ENCODE measurements at regions not wholly inside any gene's neighbourhood (a gene's known extent, or its start where the extent isn't known, plus 50 kb on each side); places are given as distances from the start of the nearest gene placed in this dataset.

DNA sequence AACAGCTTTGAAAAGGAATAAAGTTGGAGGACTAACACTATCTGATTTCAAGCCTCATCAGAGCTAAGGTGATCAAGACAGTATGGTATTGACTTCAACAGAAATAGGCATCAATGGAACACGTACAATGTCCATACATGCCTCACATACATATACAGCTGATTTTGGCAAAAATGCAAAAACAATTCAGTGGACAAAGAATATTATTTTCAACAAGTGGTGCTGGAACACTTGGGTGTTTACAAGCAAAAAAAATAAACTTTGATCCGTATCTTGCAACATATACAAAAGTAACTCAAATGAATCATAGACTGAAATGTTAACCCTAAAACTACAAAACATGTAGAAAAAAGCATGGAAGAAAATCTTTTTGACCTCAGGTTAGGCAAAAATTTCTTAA, 141.9 kb upstream of the ZC3H11B start:
- H3K27ac ChIP-seq = no peak overlapping the region
- H3K4me3 ChIP-seq (replicated peaks in 1 of 3) = no peak overlapping the region
- intact Hi-C loops (cut with DNase I) = no loop called here
- DNase-seq = no peak
- H3K36me3 ChIP-seq = no peaks in the 10 kb centered on the region
- TF ChIP-seq POLR2A (IDR thresholded peaks at IDR 0.05) = no peak
- TF ChIP-seq CTCF (IDR thresholded peaks at IDR 0.05) = no peak
- no peaks in the 10 kb centered on the region for H3K4me1 ChIP-seq
- WGBS, 2 donors = 52 to 55% methylated on average over 2 of the region's 2 CpGs
- no peaks in the 10 kb centered on the region for H3K27me3 ChIP-seq
- no peaks in the 10 kb centered on the region for H3K9me3 ChIP-seq

- TF ChIP-seq POLR2A (IDR thresholded peaks at IDR 0.05) = no peak
- TF ChIP-seq CTCF (IDR thresholded peaks at IDR 0.05) = no peak
- WGBS, 2 donors = 64 to 67% methylated on average over 4 of the region's 4 CpGs
- Histone ChIP-seq H3K36me3 (no peaks in the 10 kb centered on the region), H3K27ac (no peak overlapping the region), H3K27me3 (no peaks in the 10 kb centered on the region), H3K4me1 (no peaks in the 10 kb centered on the region), H3K9me3 (no peaks in the 10 kb centered on the region), H3K4me3 (replicated peaks in 1 of 3) (no peak overlapping the region)
- DNase-seq = no peak
- intact Hi-C loops (cut with DNase I) = no loop called here
These were observed 141.0 kb upstream of the ZC3H11B start for GRCh38 chr1:219753914-219754313.

DNA sequence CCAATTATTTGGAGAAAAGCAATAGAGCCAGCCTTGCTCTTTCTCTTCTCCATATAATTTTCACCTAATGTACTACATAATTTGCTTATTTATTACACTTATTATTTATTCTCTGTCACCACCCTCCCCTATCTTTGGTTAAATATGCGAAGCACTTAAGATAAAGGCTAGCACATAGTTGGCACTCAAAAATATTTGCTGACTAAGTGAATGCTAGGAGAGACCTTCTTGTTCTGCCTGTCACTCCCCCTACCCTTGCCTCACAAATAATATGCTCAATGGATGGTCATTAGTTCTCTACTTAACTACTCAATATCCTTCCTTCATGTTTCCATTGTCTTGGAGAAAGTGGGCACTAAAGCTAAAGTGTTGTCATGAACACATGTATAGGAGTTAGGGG, 139.7 kb upstream of the ZC3H11B start:
- no peaks in the 10 kb centered on the region for H3K9me3 ChIP-seq
- H3K27me3 ChIP-seq = no peaks in the 10 kb centered on the region
- TF ChIP-seq POLR2A (IDR thresholded peaks at IDR 0.05) = no peak
- TF ChIP-seq CTCF (IDR thresholded peaks at IDR 0.05) = no peak
- no peaks in the 10 kb centered on the region for H3K4me1 ChIP-seq
- no peak overlapping the region for H3K27ac ChIP-seq
- 0 to 2% methylated on average over 1 of the region's 1 CpG for WGBS, 2 donors
- H3K4me3 ChIP-seq (replicated peaks in 1 of 3) = no peak overlapping the region
- intact Hi-C loops (cut with DNase I) = no loop called here
- DNase-seq = no peak
- no peaks in the 10 kb centered on the region for H3K36me3 ChIP-seq

DNA sequence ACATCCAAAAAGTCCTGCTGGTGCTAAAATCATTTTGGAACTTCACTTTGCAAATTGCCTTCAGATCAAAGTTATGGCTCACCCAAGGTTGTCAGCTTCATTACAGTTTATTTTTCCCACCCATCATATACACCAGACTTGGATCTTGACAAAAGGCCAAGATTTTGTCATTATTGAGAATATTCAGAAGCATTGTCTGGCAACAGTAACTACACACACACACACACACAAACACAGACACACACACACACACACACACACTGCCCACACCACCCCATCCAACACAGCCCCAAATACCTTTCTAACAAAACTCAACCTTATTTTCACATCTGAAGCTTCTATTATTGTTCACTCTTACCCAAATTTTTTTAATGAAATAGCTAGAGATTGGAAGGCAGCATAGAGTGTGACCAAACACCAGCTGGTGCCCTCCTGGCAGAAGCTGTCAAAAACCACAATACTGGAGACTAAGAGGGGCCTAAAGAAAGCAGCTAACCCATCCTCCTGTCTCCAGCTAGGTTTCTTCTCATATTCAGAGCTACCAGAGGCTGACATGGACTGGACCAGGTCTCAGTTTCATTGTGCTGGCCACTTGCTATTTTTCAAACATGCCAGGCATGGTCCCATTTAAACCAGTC, 139.1 kb upstream of the ZC3H11B start:
- TF ChIP-seq CTCF (IDR thresholded peaks at IDR 0.05) (no peak), POLR2A (IDR thresholded peaks at IDR 0.05) (no peak)
- Histone ChIP-seq H3K9me3 (no peaks in the 10 kb centered on the region), H3K27me3 (no peaks in the 10 kb centered on the region), H3K36me3 (no peaks in the 10 kb centered on the region), H3K4me3 (replicated peaks in 1 of 3) (no peak overlapping the region), H3K4me1 (no peaks in the 10 kb centered on the region), H3K27ac (no peak overlapping the region)
- no peak for DNase-seq
- intact Hi-C loops (cut with DNase I) = no loop called here

DNA sequence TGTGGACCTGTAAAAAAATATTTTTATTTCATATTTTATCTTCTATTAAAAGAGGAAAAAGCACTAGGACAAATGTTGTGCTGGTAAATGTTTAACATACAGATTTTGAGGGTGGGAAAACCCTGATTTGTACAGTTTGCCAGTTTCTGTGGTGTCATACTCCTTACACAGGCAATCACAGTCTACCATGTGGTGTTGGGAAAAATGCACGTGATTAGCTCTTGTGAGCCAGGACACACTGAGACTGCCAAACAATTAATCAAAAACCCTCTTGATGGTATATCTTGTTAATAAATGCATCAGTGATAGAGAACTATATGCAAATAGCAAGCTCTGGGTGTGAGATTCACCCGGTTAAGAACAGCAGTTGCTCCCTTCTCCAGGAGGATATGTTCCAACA, 136.5 kb upstream of the ZC3H11B start:
- no peaks in the 10 kb centered on the region for H3K4me1 ChIP-seq
- H3K36me3 ChIP-seq = no peaks in the 10 kb centered on the region
- WGBS, 2 donors = 42 to 45% methylated on average over 2 of the region's 2 CpGs
- no peak for DNase-seq
- TF ChIP-seq POLR2A (IDR thresholded peaks at IDR 0.05) = no peak
- no peak for TF ChIP-seq CTCF (IDR thresholded peaks at IDR 0.05)
- H3K4me3 ChIP-seq (replicated peaks in 1 of 3) = no peak overlapping the region
- H3K27me3 ChIP-seq = no peaks in the 10 kb centered on the region
- H3K27ac ChIP-seq = no peak overlapping the region
- H3K9me3 ChIP-seq = no peaks in the 10 kb centered on the region
- intact Hi-C loops (cut with DNase I) = no loop called here

Measured in thyroid gland (tissue), 4 donors.